CD4-positive, CD25-positive, alpha-beta regulatory T cell (primary cell): ENCODE measurements at regions not wholly inside any gene's neighbourhood (a gene's known extent, or its start where the extent isn't known, plus 50 kb on each side); places are given as distances from the start of the nearest gene placed in this dataset.

Source experiments
- ATAC-seq, 2 donors: fragments of 150-1000 bp; cut with Tn5 transposase; one replicate each; pipeline ENCODE4 v1.10.0; 2021; ENCODE audit warnings: low read depth in 2 of 2, moderate number of reproducible peaks in 2 of 2, moderate library complexity in 1 of 2
- DNase-seq, 3 donors: peaks; one replicate each; pipeline versions ENCODE4 v3.0.0 to v3.0.0-alpha.2; 2012 to 2022; ENCODE audit warnings: mixed read lengths in 1 of 3
- H3K27ac ChIP-seq: one replicate; pipeline ENCODE4 v1.7.0; 2013; ENCODE audit warnings: mild to moderate bottlenecking, low read length; ENCODE audit not compliant: insufficient read depth, poor library complexity, severe bottlenecking
- H3K27me3 ChIP-seq: one replicate; pipeline ENCODE4 v1.7.0; 2013; ENCODE audit warnings: low read length; ENCODE audit not compliant: control insufficient read depth, insufficient read depth
- H3K36me3 ChIP-seq: one replicate; pipeline ENCODE4 v1.7.0; 2013; ENCODE audit warnings: mild to moderate bottlenecking, low read length, moderate library complexity; ENCODE audit not compliant: control insufficient read depth, insufficient read depth
- H3K4me1 ChIP-seq: 2 replicates; pipeline ENCODE4 v1.7.0; 2013; ENCODE audit warnings: mild to moderate bottlenecking, low read length; ENCODE audit not compliant: insufficient read depth, control insufficient read depth, poor library complexity, severe bottlenecking
- H3K4me3 ChIP-seq: one replicate; pipeline ENCODE4 v1.7.0; 2013; ENCODE audit warnings: low read depth, mild to moderate bottlenecking, low read length, moderate library complexity
- H3K9me3 ChIP-seq, 2 experiments: 1 replicate in 1 of 2; 2 replicates in 1 of 2; pipeline ENCODE4 v1.7.0; 2013; ENCODE audit warnings: low read length in 2 of 2, mild to moderate bottlenecking in 1 of 2, moderate library complexity in 1 of 2; ENCODE audit not compliant: control insufficient read depth in 2 of 2
- H3K27ac Mint-ChIP-seq, 3 donors: one replicate each; pipeline ENCODE4 v1.8.0; 2020 to 2022; ENCODE audit warnings: mild to moderate bottlenecking in 3 of 3, mixed read lengths in 3 of 3, moderate library complexity in 2 of 3
- H3K27me3 Mint-ChIP-seq: one replicate; pipeline ENCODE4 v1.8.0; 2022; ENCODE audit warnings: mild to moderate bottlenecking, mixed read lengths
- H3K36me3 Mint-ChIP-seq: one replicate; pipeline ENCODE4 v1.8.0; 2020; ENCODE audit warnings: mixed read lengths
- H3K4me1 Mint-ChIP-seq, 4 donors: one replicate each; pipeline ENCODE4 v1.8.0; 2020 to 2022; ENCODE audit warnings: mixed read lengths in 4 of 4, mild to moderate bottlenecking in 1 of 4
- H3K4me3 Mint-ChIP-seq, 4 donors: one replicate each; pipeline ENCODE4 v1.8.0; 2020 to 2022; ENCODE audit warnings: mild to moderate bottlenecking in 4 of 4, mixed read lengths in 4 of 4, moderate library complexity in 3 of 4
- H3K9me3 Mint-ChIP-seq, 7 donors: one replicate each; pipeline ENCODE4 v1.8.0; 2020 to 2022; ENCODE audit warnings: mixed read lengths in 7 of 7, mild to moderate bottlenecking in 3 of 7, moderate library complexity in 2 of 7

- Histone ChIP-seq H3K27me3 (no peaks in the 10 kb centered on the region), H3K27ac (no peak overlapping the region), H3K9me3 (no peaks in the 10 kb centered on the region), H3K4me3 (no peak overlapping the region), H3K36me3 (no peaks in the 10 kb centered on the region), H3K4me1 (no peaks in the 10 kb centered on the region)
- Mint-ChIP-seq H3K9me3 (peaks cover 0 to 2% (median 0%) of the 10 kb centered on the region in 7 donors), H3K4me3 (no peak overlapping the region), H3K27ac (no peak overlapping the region), H3K4me1 (no peaks in the 10 kb centered on the region), H3K36me3 (no peaks in the 10 kb centered on the region), H3K27me3 (no peaks in the 10 kb centered on the region)
- ATAC-seq (no peak), DNase-seq (no peak)
Measured at GRCh38 chr2:16264931-16265540, 324.7 kb downstream of the MYCN start.

GRCh38 chr2:16264491-16264890 is 324.1 kb downstream of the MYCN start:
- ATAC-seq (no peak), DNase-seq (no peak)
- Mint-ChIP-seq H3K27ac (no peak overlapping the region), H3K27me3 (no peaks in the 10 kb centered on the region), H3K9me3 (peaks cover 0 to under 1% (median 0%) of the 10 kb centered on the region in 7 donors), H3K4me1 (no peaks in the 10 kb centered on the region), H3K4me3 (no peak overlapping the region), H3K36me3 (no peaks in the 10 kb centered on the region)
- no peaks in the 10 kb centered on the region for H3K4me1 ChIP-seq
- no peaks in the 10 kb centered on the region for H3K27me3 ChIP-seq
- H3K36me3 ChIP-seq = no peaks in the 10 kb centered on the region
- no peaks in the 10 kb centered on the region for H3K9me3 ChIP-seq
- H3K27ac ChIP-seq = no peak overlapping the region
- H3K4me3 ChIP-seq = no peak overlapping the region

- H3K9me3 ChIP-seq = no peaks in the 10 kb centered on the region
- Mint-ChIP-seq H3K4me3 (no peak overlapping the region), H3K27me3 (no peaks in the 10 kb centered on the region), H3K27ac (no peak overlapping the region), H3K4me1 (no peaks in the 10 kb centered on the region), H3K36me3 (no peaks in the 10 kb centered on the region), H3K9me3 (no peaks in the 10 kb centered on the region)
- no peaks in the 10 kb centered on the region for H3K4me1 ChIP-seq
- ATAC-seq (no peak), DNase-seq (no peak)
- H3K36me3 ChIP-seq = no peaks in the 10 kb centered on the region
- no peaks in the 10 kb centered on the region for H3K27me3 ChIP-seq
- H3K4me3 ChIP-seq = no peak overlapping the region
- no peak overlapping the region for H3K27ac ChIP-seq
Measured at GRCh38 chr2:16263241-16263890, 323.0 kb downstream of the MYCN start.

- H3K4me1 ChIP-seq = no peaks in the 10 kb centered on the region
- H3K4me1 Mint-ChIP-seq = peaks cover 0 to 4% (median 0%) of the 10 kb centered on the region in 4 donors
- H3K4me3 ChIP-seq = no peak overlapping the region
- no peaks in the 10 kb centered on the region for H3K27me3 ChIP-seq
- DNase-seq = no peak
- H3K4me3 Mint-ChIP-seq = no peak overlapping the region
- H3K36me3 Mint-ChIP-seq = no peaks in the 10 kb centered on the region
- peaks cover 0 to 3% (median 0%) of the 10 kb centered on the region in 7 donors for H3K9me3 Mint-ChIP-seq
- no peak overlapping the region for H3K27ac ChIP-seq
- no peaks in the 10 kb centered on the region for H3K27me3 Mint-ChIP-seq
- H3K27ac Mint-ChIP-seq = no peak overlapping the region
- ATAC-seq = no peak
- no peaks in the 10 kb centered on the region for H3K9me3 ChIP-seq
- H3K36me3 ChIP-seq = no peaks in the 10 kb centered on the region
Measured at GRCh38 chr2:16262526-16263178, 322.3 kb downstream of the MYCN start.

- ATAC-seq (no peak), DNase-seq (no peak)
- Mint-ChIP-seq H3K4me3 (no peak overlapping the region), H3K27me3 (no peaks in the 10 kb centered on the region), H3K36me3 (no peaks in the 10 kb centered on the region), H3K9me3 (peaks cover 0 to 3% (median 0%) of the 10 kb centered on the region in 7 donors), H3K27ac (no peak overlapping the region), H3K4me1 (peaks cover 0 to 11% (median 0%) of the 10 kb centered on the region in 4 donors)
- H3K4me1 ChIP-seq = no peaks in the 10 kb centered on the region
- no peaks in the 10 kb centered on the region for H3K9me3 ChIP-seq
- no peak overlapping the region for H3K27ac ChIP-seq
- no peaks in the 10 kb centered on the region for H3K27me3 ChIP-seq
- no peaks in the 10 kb centered on the region for H3K36me3 ChIP-seq
- no peak overlapping the region for H3K4me3 ChIP-seq
Measured at GRCh38 chr2:16261791-16262190, 321.4 kb downstream of the MYCN start.

GRCh38 chr2:16261071-16261470 is 320.7 kb downstream of the MYCN start:
- Histone ChIP-seq H3K27me3 (no peaks in the 10 kb centered on the region), H3K27ac (no peak overlapping the region), H3K9me3 (no peaks in the 10 kb centered on the region), H3K36me3 (no peaks in the 10 kb centered on the region), H3K4me1 (no peaks in the 10 kb centered on the region), H3K4me3 (no peak overlapping the region)
- H3K4me1 Mint-ChIP-seq = peaks cover 0 to 12% (median 0%) of the 10 kb centered on the region in 4 donors
- peaks cover 0 to 3% (median 0%) of the 10 kb centered on the region in 7 donors for H3K9me3 Mint-ChIP-seq
- no peaks in the 10 kb centered on the region for H3K36me3 Mint-ChIP-seq
- no peaks in the 10 kb centered on the region for H3K27me3 Mint-ChIP-seq
- no peak overlapping the region for H3K4me3 Mint-ChIP-seq
- no peak overlapping the region for H3K27ac Mint-ChIP-seq
- DNase-seq (no peak), ATAC-seq (no peak)

GRCh38 chr2:16260041-16260830 is 319.9 kb downstream of the MYCN start:
- Mint-ChIP-seq H3K36me3 (no peaks in the 10 kb centered on the region), H3K4me1 (peaks cover 0 to 12% (median 0%) of the 10 kb centered on the region in 4 donors), H3K9me3 (peaks cover 0 to 3% (median 0%) of the 10 kb centered on the region in 7 donors), H3K27ac (no peak overlapping the region), H3K27me3 (no peaks in the 10 kb centered on the region), H3K4me3 (no peak overlapping the region)
- ATAC-seq (no peak), DNase-seq (no peak)
- Histone ChIP-seq H3K27me3 (no peaks in the 10 kb centered on the region), H3K27ac (no peak overlapping the region), H3K9me3 (no peaks in the 10 kb centered on the region), H3K4me1 (no peaks in the 10 kb centered on the region), H3K36me3 (no peaks in the 10 kb centered on the region), H3K4me3 (no peak overlapping the region)
